ENCODE measurements at regions not wholly inside any gene's neighbourhood (a gene's known extent, or its start where the extent isn't known, plus 50 kb on each side); places are given as distances from the start of the nearest gene placed in this dataset.

GRCh38 chr6:2414885-2415547 is 169.6 kb upstream of the GMDS start:
- DNase-seq, result no peak

- DNase-seq, result no peak
Observed at GRCh38 chr6:2412731-2413130, 167.3 kb upstream of the GMDS start.

GRCh38 chr6:2410656-2411380 is 165.4 kb upstream of the GMDS start:
- DNase-seq, result no peak

GRCh38 chr6:2407525-2407924 is 162.1 kb upstream of the GMDS start:
- no peak for DNase-seq

- no peak for DNase-seq
Observed at GRCh38 chr6:2404211-2404929, 159.0 kb upstream of the GMDS start.

- no peak for DNase-seq
Observed at GRCh38 chr6:2403546-2403945, 158.1 kb upstream of the GMDS start.

- DNase-seq, result no peak
Observed at GRCh38 chr6:2396846-2397630, 151.6 kb upstream of the GMDS start.

GRCh38 chr6:2396042-2396657 is 150.7 kb upstream of the GMDS start:
- DNase-seq, result no peak

GRCh38 chr6:2388554-2389324 is 143.3 kb upstream of the GMDS start:
- no peak for DNase-seq

GRCh38 chr6:2387445-2387844 is 142.0 kb upstream of the GMDS start:
- no peak for DNase-seq

- no peak for DNase-seq
Observed at GRCh38 chr6:2385471-2385983, 140.1 kb upstream of the GMDS start.

- DNase-seq, result no peak
Observed at GRCh38 chr6:2384528-2384927, 139.1 kb upstream of the GMDS start.

GRCh38 chr6:2381872-2382661 is 136.7 kb upstream of the GMDS start:
- DNase-seq, result no peak

- no peak for DNase-seq
Observed at GRCh38 chr6:2378891-2379652, 133.7 kb upstream of the GMDS start.

GRCh38 chr6:2378046-2378657 is 132.7 kb upstream of the GMDS start:
- no peak for DNase-seq

- no peak for DNase-seq
Observed at GRCh38 chr6:2376429-2377355, 131.3 kb upstream of the GMDS start.

GRCh38 chr6:2375443-2375842 is 130.0 kb upstream of the GMDS start:
- DNase-seq, result no peak

GRCh38 chr6:2369606-2370005 is 124.2 kb upstream of the GMDS start:
- no peak for DNase-seq
